HL-60 (cell line): ENCODE measurements at regions not wholly inside any gene's neighbourhood (a gene's known extent, or its start where the extent isn't known, plus 50 kb on each side); places are given as distances from the start of the nearest gene placed in this dataset.

Source experiments
- CTCF ChIP-seq: IDR thresholded peaks from one replicate; pipeline ENCODE4 v1.5.1; 2011; ENCODE audit warnings: low read length, control low read depth, inconsistent platforms; ENCODE audit not compliant: insufficient read depth
- SPI1 ChIP-seq: IDR thresholded peaks from 2 replicates; pipeline ENCODE4 v1.6.1; 2012; ENCODE audit warnings: low read depth, mild to moderate bottlenecking, borderline replicate concordance

GRCh38 chr14:26947265-26947664 is 349.4 kb upstream of the NOVA1 start:
- TF ChIP-seq CTCF (no peak), SPI1 (no peak)
